ENCODE measurements at regions not wholly inside any gene's neighbourhood (a gene's known extent, or its start where the extent isn't known, plus 50 kb on each side); places are given as distances from the start of the nearest gene placed in this dataset.

DNA sequence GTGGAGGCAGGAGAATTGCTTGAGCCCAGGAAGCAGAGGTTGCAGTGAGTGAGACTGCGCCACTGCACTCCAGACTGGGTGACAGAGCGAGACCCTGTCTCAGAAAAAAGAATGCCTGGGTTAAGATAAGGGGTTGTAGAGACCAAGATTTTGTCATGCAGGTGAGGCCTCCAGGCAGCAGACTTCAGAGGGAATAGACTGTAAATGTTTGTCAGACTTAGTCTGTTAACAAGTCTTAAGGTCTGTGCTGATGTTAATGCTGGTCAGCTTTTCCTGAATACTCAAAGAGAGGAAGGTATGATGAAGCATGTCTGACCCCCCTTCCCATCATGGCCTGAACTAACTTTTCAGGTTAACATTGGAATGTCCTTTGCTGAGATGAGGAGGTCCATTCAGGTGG, 83.0 kb upstream of the FUT8 start:
- TF ChIP-seq RAD21 (IDR thresholded peaks at IDR 0.05), result no peak
- TF ChIP-seq TAF1 (conservative IDR thresholded peaks at IDR 0.05), result no peak
- no peak for TF ChIP-seq EGR1 (IDR thresholded peaks at IDR 0.05; ENCODE audit: low read depth in 2 of 2)
- TF ChIP-seq, protein P1, sequence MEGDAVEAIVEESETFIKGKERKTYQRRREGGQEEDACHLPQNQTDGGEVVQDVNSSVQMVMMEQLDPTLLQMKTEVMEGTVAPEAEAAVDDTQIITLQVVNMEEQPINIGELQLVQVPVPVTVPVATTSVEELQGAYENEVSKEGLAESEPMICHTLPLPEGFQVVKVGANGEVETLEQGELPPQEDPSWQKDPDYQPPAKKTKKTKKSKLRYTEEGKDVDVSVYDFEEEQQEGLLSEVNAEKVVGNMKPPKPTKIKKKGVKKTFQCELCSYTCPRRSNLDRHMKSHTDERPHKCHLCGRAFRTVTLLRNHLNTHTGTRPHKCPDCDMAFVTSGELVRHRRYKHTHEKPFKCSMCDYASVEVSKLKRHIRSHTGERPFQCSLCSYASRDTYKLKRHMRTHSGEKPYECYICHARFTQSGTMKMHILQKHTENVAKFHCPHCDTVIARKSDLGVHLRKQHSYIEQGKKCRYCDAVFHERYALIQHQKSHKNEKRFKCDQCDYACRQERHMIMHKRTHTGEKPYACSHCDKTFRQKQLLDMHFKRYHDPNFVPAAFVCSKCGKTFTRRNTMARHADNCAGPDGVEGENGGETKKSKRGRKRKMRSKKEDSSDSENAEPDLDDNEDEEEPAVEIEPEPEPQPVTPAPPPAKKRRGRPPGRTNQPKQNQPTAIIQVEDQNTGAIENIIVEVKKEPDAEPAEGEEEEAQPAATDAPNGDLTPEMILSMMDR (IDR thresholded peaks at IDR 0.05; ENCODE audit: low read depth, low read length, missing input control), result no peak
- TF ChIP-seq, protein P2, sequence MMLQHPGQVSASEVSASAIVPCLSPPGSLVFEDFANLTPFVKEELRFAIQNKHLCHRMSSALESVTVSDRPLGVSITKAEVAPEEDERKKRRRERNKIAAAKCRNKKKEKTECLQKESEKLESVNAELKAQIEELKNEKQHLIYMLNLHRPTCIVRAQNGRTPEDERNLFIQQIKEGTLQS (IDR thresholded peaks at IDR 0.05), result no peak
- TF ChIP-seq FOXA1 (IDR thresholded peaks at IDR 0.05), result no peak
- TF ChIP-seq, protein P3, sequence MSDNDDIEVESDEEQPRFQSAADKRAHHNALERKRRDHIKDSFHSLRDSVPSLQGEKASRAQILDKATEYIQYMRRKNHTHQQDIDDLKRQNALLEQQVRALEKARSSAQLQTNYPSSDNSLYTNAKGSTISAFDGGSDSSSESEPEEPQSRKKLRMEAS (IDR thresholded peaks at IDR 0.05), result no peak
- TF ChIP-seq YY1 (IDR thresholded peaks at IDR 0.05), result no peak
- TF ChIP-seq RXRA (IDR thresholded peaks at IDR 0.05), result no peak
- TF ChIP-seq, protein P4, sequence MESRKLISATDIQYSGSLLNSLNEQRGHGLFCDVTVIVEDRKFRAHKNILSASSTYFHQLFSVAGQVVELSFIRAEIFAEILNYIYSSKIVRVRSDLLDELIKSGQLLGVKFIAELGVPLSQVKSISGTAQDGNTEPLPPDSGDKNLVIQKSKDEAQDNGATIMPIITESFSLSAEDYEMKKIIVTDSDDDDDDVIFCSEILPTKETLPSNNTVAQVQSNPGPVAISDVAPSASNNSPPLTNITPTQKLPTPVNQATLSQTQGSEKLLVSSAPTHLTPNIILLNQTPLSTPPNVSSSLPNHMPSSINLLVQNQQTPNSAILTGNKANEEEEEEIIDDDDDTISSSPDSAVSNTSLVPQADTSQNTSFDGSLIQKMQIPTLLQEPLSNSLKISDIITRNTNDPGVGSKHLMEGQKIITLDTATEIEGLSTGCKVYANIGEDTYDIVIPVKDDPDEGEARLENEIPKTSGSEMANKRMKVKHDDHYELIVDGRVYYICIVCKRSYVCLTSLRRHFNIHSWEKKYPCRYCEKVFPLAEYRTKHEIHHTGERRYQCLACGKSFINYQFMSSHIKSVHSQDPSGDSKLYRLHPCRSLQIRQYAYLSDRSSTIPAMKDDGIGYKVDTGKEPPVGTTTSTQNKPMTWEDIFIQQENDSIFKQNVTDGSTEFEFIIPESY (IDR thresholded peaks at IDR 0.05), result no peak
- TF ChIP-seq, protein P5, sequence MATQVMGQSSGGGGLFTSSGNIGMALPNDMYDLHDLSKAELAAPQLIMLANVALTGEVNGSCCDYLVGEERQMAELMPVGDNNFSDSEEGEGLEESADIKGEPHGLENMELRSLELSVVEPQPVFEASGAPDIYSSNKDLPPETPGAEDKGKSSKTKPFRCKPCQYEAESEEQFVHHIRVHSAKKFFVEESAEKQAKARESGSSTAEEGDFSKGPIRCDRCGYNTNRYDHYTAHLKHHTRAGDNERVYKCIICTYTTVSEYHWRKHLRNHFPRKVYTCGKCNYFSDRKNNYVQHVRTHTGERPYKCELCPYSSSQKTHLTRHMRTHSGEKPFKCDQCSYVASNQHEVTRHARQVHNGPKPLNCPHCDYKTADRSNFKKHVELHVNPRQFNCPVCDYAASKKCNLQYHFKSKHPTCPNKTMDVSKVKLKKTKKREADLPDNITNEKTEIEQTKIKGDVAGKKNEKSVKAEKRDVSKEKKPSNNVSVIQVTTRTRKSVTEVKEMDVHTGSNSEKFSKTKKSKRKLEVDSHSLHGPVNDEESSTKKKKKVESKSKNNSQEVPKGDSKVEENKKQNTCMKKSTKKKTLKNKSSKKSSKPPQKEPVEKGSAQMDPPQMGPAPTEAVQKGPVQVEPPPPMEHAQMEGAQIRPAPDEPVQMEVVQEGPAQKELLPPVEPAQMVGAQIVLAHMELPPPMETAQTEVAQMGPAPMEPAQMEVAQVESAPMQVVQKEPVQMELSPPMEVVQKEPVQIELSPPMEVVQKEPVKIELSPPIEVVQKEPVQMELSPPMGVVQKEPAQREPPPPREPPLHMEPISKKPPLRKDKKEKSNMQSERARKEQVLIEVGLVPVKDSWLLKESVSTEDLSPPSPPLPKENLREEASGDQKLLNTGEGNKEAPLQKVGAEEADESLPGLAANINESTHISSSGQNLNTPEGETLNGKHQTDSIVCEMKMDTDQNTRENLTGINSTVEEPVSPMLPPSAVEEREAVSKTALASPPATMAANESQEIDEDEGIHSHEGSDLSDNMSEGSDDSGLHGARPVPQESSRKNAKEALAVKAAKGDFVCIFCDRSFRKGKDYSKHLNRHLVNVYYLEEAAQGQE (IDR thresholded peaks at IDR 0.05), result no peak
- no peak for TF ChIP-seq FOXA2 (IDR thresholded peaks at IDR 0.05)
- no peak for TF ChIP-seq JUND (IDR thresholded peaks at IDR 0.05)
- no peak for TF ChIP-seq HNF4G (IDR thresholded peaks at IDR 0.05)
